HG03060 (cell line): ENCODE measurements at regions not wholly inside any gene's neighbourhood (a gene's known extent, or its start where the extent isn't known, plus 50 kb on each side); places are given as distances from the start of the nearest gene placed in this dataset.
"Not testable (repeated sequence)": the region's sequence is repeated elsewhere in the genome, so short reads cannot be mapped to it uniquely, and the experiment has no call there.

Experiments used
- ATAC-seq: cut with Tn5 transposase; IDR thresholded peaks from one replicate; pipeline ENCODE4 v1.9.1; 2021; ENCODE audit warnings: low read depth, moderate number of reproducible peaks; ENCODE audit not compliant: unreplicated experiment

DNA sequence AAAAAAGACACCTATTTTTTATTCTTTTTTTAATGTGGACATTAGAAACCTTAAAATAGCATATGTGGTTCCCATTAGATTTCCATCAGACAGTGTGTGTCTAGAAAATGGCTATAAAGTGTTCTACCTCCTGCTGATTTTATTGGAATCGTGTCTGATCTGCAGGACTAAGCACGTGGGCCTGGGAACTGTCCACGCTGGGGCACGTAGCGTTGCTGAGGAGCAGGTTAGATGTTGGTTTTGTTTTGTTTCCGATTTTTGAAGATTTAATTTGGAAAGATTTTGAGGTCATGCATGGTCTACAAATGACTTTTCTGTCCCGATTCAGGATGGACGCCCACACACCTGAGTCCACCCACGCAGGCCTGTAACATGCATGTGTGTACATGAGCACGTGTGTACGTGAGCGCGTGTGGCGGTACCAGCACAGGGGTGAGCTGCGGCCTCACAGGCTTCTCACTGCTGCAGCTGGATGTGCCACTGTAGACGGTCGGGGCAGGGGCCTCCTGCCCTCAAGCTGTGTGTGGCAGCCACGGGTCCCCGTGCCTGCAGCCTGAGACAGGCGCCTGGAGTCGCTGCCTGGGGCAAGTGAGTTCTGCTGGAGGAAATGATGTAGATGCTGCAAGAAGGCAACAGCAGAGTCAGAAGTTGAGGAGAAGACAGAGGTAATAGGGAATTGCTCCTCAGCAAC, 99.7 kb upstream of the CTDP1 start:
- ATAC-seq: no peak

DNA sequence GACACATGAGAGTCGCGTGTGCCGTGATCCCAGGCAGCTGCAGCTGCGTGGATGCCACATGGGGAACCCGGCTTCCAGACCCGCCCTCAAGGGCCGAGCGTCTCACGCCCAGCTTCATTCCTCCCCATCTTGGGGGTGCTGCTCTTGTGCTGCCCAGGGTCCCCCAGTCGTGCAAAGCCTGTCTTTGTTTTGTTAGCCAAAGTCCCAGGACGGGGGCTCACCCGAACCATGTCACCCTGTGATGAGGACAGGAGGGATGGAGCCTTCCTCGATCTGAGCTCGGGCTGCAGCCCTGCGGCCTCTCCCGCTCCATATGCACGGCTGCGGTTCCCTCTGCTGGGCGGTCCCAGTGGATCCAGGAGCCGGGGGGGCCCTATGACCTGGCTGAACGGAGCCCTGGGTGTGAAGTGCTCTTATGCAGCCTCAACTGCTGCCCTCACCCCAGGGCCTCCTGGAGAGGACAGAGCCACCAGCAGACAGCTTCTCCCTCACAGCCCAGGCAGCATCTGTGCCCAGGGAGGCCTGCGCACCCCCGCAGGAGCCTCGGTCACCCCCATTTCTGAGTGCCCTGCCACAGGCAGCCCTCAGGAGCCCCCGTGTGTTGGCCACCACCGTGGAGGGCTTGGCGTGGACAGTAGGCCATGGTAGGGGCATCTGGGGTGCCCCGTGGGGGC, 99.0 kb upstream of the CTDP1 start:
- ATAC-seq: no peak

DNA sequence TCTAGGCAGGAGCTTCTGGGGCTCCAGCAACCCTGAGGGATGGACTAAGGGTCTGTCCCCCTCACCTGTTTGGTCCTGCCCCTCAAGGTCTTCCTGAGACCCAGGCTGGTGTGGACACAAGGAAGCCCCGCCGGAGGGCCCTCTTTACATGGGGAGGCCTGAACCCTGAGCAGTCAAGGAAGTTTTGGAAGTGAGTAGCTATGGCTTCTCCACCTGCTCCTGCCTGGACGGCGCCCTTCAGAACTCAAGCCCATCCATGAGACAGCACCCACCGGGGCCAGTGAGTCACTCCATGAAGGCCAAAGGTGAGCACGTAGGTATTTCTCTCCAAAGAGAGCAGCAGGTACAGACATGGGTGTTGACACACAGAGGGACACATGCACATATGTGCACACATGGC, 98.2 kb upstream of the CTDP1 start:
- no peak for ATAC-seq

DNA sequence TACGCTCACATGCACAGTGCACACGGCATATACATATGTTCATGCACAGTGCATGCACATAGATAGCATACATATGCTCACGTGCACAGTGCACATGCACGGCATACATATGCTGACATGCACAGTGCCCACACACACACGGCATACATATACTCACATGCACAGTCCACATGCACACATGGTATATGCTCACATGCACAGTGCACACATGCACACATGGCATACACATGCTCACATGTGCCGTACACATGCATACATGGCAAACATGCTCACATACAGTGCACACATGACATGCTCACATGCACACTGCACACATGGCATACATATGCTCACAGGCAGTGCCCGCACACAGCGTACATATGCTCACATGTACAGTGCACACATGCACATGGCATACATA, 97.7 kb upstream of the CTDP1 start:
- no peak for ATAC-seq

DNA sequence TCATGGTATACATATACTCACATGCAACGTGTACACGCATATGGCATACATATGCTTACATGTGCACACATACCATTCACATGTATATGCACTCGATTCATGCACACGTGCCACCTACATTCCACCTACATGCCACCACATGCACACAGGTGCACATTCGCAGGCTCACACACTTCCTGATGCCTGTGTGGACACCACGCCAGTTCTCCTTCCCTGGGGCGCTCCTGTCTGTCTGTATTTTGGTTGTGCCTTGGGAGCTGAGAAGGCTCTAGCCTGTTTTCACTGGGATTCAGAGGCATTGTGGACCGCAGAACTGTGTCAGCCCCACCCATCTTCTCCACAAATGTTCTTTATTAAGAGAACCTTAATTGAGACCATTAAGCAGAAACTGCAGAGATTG, 96.6 kb upstream of the CTDP1 start:
- ATAC-seq: no peak

DNA sequence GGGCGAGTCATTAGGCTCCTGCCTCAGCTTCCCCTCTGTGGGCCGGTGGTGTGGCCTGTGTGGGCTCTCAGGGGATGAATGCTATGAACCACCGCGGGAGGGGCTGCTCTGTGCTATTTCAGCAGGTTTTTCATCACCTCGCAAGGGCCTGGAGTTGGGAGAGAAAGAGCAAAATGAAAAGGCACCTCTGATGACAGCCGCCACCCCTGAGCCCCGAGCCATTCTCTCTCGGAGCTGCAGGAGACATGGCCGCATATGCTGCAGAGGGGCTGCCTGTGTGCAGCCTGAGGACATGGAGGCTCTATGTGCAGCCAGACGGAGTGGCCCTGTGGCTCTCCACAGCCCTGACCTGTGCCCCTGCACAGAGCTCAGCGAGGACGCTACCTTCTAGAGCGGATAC, 96.2 kb upstream of the CTDP1 start:
- no peak for ATAC-seq

DNA sequence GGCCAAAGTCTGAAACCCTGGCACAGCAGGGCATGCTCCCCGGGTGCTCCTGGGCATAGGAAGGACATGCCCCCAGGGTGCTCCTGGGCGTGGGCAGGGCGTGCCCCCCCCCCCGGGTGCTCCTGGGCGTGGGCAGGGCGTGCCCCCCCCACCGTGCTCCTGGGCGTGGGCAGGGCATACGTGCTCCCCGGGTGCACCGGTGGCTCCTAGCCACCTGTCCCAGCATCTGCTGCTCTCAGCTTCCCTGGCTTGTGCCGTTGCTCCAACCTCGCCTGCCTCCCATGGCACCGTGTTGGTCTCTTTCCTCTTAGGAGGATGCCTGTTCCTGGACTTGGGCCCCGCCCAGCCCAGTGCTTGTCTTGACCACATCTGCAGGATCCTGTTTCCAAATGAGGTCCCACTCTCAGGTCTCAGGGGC, 95.6 kb upstream of the CTDP1 start:
- ATAC-seq: no peak

DNA sequence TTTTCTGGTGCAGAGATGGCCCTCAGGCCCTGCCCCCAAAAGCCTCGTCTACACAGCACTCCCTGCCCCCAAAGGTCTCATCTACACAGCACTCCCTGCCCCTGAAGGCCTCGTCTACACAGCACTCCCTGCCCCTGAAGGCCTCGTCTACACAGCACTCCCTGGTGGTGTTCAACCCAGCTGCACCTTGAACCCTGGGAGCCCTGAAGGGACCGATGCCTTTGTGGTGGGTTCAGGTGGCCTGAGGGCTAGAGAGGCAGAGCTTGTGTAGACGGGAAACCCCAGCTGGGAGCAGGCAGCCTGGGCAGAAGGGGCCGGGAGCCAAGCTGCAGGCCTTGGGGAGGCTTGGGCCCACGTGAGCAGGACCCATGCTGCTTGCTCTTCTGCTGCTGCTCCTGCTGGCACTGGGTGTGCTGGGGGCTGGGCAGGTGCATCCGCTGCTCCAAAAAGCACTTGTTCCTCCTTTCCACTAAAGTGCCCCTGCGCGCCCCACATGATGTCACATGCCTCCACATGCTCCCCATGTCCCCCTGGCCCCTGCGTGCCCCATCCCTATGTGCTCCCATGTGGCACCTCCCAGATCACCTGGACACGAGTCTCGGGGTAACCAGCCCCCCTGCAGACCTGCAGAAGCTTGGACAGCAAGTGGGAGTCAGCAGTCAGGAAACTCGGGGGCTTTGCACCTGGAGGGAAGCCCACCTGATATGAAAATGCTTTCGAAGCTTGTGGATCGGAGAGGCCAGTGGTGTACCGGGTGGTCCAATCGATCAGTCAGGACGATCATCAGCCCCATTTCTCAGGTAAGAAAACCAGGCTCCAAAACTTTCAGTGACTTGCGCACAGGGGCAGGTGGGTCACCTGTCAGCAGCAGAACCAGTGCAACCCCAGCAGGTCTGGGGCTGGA, 94.9 kb upstream of the CTDP1 start:
- no peak for ATAC-seq

DNA sequence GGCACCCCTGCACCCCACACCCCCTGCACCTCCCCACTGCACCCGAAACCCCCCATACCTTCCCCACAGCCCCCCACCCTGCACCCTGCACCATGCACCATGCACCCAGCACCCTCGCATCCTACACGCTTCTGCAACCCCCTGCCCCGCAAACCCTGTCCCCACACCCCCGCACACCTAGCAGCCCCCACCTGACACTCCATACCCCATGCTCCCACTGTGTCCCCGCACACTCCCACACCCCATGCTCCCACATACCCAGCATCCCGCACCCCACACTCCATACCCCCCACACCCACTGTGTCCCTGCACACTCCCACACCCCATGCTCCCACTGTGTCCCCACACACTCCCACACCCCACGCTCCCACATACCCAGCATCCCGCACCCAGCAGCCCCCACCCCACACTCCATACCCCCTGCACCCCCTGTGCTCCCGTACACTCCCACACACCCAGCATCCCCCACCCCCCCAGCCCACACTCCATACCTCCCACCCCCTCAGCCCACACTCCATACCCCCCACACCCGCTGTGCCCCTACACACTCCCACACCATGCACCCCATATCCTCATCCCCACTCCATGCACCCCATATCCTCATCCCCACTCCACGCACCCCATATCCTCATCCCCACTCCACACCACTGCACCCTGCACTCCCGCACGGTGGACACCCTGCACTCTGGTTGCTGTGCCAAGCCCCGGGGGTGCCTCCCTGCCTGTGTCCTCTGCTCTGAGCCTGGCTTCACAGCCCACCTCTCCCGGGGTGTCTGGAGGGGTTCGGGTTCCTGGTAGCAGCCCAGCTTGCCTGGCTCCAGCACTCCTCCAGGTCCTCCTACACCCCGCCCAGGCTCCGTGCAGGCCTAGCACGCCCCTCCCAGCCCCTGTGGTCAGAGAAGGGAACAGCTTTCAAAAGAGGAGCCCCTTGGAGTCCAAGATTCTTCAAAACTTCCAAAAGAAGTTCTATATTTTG, 93.9 kb upstream of the CTDP1 start:
- ATAC-seq: no peak

DNA sequence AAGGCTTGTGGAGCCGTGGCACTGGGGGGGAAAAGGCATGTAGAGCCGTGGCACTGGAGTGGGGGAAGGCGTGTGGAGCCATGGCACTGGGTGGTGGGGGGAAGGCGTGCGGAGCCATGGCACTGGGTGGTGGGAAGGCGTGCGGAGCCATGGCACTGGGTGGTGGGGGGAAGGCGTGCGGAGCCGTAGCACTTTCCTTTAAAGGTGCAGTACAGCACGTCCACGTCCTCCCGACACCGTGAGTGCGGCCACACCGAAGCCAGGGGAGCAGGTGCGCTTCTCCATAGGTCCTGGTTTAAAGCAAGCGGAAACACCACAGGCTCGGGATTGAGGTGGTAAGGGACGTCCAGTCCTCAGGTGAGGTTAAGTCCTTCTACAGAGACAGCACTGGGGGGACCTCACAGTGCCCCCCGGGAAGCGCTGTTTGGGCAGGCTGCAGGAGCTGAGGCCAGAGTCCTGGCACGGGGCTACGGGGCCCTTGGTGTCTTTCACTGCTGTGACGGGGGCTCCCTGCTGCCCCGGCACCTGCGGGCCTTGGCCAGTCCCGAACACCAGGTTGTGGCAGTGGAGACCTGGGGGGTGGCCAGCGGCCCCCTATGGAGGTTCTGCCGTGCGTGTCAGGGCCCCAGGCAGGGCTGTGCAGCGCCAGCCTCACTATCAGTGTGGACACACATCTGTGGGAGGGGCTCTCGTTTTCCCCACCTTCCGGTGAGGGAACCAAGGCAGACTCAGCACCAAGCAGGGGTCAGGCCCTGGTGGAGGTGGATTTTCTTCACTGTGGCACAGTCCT, 93.0 kb upstream of the CTDP1 start:
- ATAC-seq: no peak

DNA sequence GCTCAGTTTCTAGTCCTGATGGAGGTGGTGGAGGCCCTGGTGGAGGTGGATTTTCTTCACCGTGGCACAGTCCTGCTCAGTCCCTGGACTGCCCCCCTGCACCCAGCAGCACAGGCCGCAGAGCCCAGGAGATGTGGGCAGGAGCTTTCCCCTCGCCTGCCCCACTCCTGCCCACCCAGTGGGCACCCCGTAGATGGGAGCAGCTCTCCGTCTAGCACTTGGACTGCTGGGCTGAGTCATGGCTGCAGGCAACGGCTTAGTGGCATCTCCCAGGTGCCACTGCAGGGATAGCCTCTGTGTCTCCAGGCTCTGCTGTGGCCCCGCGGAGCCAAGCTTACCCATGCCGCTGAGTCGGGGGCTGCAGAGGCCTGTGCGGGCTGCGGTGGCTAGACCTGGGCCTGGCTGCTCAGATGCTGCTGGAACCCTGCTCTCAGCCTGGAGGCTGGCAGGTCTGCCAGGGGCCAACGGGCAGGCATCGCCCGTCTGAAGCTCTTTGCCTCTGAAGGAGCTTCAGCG, 92.3 kb upstream of the CTDP1 start:
- no peak for ATAC-seq

DNA sequence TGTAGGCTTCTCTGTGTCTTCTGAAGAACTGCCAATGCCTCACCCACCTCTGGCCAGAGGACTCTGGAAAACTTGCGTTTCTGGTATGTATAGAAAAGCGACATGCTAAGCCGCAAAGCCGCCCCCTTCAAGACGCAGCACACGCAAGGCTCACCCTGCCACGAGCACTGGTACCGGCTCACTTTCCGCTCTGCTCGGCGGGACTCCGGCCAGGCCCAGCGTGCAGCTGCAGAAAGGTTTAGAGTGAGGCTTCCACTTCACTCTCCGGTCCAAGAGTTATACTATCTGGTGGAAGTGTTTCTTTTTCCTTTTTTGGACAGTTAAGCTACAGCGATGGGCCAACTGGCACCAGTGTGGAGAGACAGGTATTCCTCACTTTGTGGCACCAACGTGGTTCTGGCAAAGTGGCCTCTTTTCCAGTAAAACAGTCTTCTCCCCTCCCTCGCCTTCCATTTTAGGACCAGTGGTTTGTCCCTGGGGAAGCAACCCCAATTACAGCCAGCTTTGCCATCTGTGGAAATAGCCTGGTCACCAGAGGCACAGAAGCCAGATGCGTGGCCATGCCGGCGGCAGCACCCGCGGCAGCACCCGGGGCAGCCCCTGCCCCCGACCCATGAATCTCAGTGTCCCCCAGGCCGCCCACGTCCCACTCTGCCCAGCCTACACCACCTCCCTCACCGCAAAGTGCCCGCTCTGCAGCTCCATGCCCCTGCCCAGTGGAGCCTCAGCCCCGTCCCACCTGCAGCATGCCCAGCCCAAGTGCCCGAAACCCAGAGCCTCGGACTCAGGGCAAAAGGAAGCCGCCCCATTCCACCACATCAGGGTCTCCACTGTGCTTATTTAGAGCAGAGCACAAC, 91.6 kb upstream of the CTDP1 start:
- ATAC-seq: no peak

DNA sequence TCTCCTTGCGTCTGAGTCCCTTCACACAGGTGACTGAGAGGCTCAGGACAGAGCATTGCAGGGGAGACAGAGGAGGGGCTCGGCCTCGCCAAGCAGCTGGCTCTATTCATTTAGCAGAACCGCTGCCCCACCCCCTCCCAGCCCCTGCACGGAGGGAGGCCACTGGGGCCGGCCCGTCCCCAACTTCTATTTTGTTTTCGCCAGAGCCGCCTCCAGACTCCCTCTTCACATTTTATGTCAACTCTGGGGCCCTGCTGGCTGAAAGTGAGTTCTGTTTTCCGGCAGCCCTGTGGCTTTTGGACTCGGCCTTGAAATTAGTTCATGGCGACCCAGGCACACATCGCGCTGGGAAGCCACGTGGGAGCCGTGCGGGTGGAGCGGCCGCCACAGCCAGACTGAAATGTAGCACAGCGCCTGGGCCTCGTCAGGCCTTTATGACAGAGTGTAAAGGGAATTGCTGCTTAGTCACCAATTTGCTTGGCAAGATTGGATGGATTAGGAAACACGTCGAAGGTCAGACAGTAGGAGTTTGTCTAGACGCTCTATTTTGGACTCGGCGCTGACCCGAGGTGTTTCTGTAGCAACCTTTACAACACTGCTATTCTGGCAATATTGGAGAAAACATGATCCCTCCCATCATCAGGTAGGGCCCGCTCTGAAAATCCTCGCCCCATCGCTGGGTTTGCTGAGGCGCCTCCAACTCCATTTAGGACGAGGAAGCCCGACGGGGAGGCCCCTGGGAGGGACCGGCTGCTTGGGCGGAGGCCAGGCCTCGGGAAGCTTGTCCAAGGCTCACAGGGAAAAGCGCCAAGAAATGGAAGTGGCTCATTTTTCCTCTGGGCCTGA, 90.7 kb upstream of the CTDP1 start:
- ATAC-seq: no peak

DNA sequence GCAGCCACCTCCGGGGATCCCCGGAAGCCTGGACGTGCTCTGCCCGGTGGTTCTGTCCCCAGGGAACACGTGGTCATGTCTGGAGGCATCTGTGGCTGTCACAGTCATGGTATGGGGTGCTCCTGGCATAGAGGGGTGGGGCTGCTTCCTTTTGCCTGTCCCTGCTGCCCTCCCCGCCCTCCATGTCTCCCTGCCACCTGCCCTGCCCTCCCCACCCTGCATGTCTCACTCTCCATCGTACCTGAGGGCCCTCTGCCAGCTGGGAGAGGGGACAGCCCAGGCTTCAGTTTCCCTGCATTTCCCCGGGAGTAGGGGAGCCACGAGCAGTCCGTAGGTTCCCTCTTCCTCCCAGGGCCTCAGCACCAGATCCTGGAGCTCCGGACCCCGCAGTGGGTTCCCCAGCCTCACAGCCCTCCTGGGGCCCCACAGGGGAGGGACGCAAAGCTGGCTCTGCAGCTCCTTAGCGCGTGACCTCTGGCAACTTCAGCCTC, 90.0 kb upstream of the CTDP1 start:
- no peak for ATAC-seq

DNA sequence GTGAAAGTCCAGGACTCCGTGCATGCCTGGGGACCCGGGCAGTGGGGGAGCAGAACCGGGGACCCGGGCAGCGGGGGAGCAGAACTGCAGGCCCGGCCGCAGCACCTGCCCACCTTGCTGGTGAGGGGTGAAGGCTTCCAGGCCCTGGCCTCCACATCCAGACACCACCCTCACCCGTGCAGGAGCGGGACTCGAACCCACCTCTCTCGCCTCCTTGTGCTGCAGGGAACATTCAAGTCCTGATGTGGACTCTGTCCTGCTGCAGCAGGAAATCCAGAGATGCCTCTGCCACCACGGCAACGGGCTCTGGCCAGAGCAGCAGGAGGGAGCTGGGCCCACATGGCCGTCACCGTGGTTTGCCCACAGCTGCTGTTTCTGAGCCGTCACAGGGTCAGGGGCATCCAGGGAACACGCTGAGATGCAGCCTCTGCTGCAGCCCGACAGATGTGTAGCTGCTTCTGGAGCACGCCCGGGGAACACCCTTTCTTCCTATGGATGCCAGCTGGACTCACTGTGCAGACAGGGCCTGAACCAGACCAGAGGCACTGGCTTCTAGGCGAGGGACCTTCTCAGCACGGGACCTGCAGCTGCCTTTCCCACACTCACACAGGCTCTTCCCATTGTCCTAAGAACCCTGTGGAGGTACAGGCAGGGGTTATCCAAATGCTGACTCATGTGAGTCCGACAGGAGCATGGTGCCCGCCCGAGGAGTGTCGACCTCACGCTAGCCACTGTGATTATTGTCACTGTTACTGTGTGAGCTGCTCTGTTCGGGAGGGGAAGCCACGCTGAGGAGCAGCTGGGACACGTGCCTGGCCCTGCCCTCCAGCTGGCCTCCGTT, 89.2 kb upstream of the CTDP1 start:
- ATAC-seq: no peak

DNA sequence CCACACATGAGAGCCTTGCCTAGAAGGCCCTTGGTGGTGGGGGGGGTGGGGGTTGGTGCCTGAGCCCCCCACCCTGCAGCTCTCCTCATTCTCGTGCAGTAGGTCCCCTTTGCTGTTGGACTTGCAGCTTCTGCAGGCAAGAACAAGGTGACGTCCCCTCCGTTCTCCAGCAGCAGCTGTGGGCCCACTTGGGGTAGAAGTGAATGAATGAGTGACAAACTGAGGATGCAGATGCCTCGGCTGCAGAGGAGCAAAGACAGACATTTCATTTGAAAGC, 88.6 kb upstream of the CTDP1 start:
- no peak for ATAC-seq

DNA sequence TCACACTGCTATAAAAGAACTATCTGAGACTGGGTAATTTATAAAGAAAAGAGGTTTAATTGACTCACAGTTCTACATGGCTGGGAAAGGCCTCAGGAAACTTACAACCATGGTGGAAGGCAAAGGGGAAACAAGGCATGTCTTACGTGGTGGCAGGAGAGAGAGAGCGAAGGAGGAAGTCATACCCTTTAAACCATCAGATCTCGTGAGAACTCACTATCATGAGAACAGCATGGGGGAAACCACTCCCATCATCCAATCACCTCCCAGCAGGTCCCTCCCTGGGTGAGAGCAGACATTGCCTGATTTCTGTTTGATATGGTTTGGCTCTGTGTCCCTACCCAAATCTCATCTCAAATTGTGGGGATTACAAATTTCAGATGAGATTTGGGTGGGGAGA, 86.9 kb upstream of the CTDP1 start:
- not testable (repeated sequence) for ATAC-seq
